ENCODE measurements at regions not wholly inside any gene's neighbourhood (a gene's known extent, or its start where the extent isn't known, plus 50 kb on each side); places are given as distances from the start of the nearest gene placed in this dataset.

GRCh38 chr22:47372596-47373385, 610.3 kb downstream of the TBC1D22A start:
- TF ChIP-seq CTCF (IDR thresholded peaks at IDR 0.05; ENCODE audit: borderline replicate concordance, insufficient read depth, low read depth, low read length), result no peak
- no peak overlapping the region for H3K4me3 ChIP-seq (ENCODE audit: low read depth, low read length)

GRCh38 chr22:47372111-47372581, 609.7 kb downstream of the TBC1D22A start:
- no peak for TF ChIP-seq CTCF (IDR thresholded peaks at IDR 0.05; ENCODE audit: borderline replicate concordance, insufficient read depth, low read depth, low read length)

GRCh38 chr22:47371263-47372090, 609.0 kb downstream of the TBC1D22A start:
- TF ChIP-seq CTCF (IDR thresholded peaks at IDR 0.05; ENCODE audit: borderline replicate concordance, insufficient read depth, low read depth, low read length), result no peak

More at GRCh38 chr22:47372111-47372581, 609.7 kb downstream of the TBC1D22A start:
- no peak overlapping the region for H3K4me3 ChIP-seq (ENCODE audit: low read depth, low read length)

GRCh38 chr22:47370448-47371262, 608.2 kb downstream of the TBC1D22A start:
- no peak overlapping the region for H3K4me3 ChIP-seq (ENCODE audit: low read depth, low read length)
- no peak for TF ChIP-seq CTCF (IDR thresholded peaks at IDR 0.05; ENCODE audit: borderline replicate concordance, insufficient read depth, low read depth, low read length)

More at GRCh38 chr22:47371263-47372090, 609.0 kb downstream of the TBC1D22A start:
- no peak overlapping the region for H3K4me3 ChIP-seq (ENCODE audit: low read depth, low read length)

GRCh38 chr22:47369431-47370015, 607.1 kb downstream of the TBC1D22A start:
- no peak overlapping the region for H3K4me3 ChIP-seq (ENCODE audit: low read depth, low read length)
- TF ChIP-seq CTCF (IDR thresholded peaks at IDR 0.05; ENCODE audit: borderline replicate concordance, insufficient read depth, low read depth, low read length), result no peak

GRCh38 chr22:47369020-47369419, 606.6 kb downstream of the TBC1D22A start:
- no peak for TF ChIP-seq CTCF (IDR thresholded peaks at IDR 0.05; ENCODE audit: borderline replicate concordance, insufficient read depth, low read depth, low read length)
- H3K4me3 ChIP-seq (ENCODE audit: low read depth, low read length), result no peak overlapping the region
